Tibial nerve (tissue), 4 donors: ENCODE measurements at regions not wholly inside any gene's neighbourhood (a gene's known extent, or its start where the extent isn't known, plus 50 kb on each side); places are given as distances from the start of the nearest gene placed in this dataset.

Experiments
- CTCF ChIP-seq, 5 experiments: fragments of 200-600 bp in 3 of 5; fragments of 450-650 bp in 2 of 5; sonication (generic) in 3 of 5; IDR thresholded peaks; one replicate each; pipeline ENCODE4 v1.5.1; 2016 to 2019; ENCODE audit warnings: antibody characterized with exemption in 5 of 5, mild to moderate bottlenecking in 3 of 5, moderate library complexity in 2 of 5
- EP300 ChIP-seq, 2 donors: sonication (generic); formaldehyde crosslinking; IDR thresholded peaks; one replicate each; pipeline ENCODE4 v1.6.1; 2017; ENCODE audit warnings: antibody characterized with exemption in 2 of 2, mild to moderate bottlenecking in 1 of 2
- POLR2A ChIP-seq, 2 donors: fragments of 450-650 bp; IDR thresholded peaks; one replicate each; pipeline ENCODE4 v1.6.1; 2017; ENCODE audit warnings: antibody characterized with exemption in 2 of 2, mild to moderate bottlenecking in 2 of 2, moderate library complexity in 2 of 2

- TF ChIP-seq CTCF (IDR thresholded peaks at IDR 0.05) (no peak), POLR2A (IDR thresholded peaks at IDR 0.05) (no peak), EP300 (IDR thresholded peaks at IDR 0.05) (no peak)
These were observed 162.3 kb upstream of the CHRM3 start for GRCh38 chr1:239224100-239224499.
